Coronary artery (tissue), 2 donors: ENCODE measurements at regions not wholly inside any gene's neighbourhood (a gene's known extent, or its start where the extent isn't known, plus 50 kb on each side); places are given as distances from the start of the nearest gene placed in this dataset.
"Not testable (repeated sequence)": the region's sequence is repeated elsewhere in the genome, so short reads cannot be mapped to it uniquely, and the experiment has no call there.

Experiments
- DNase-seq: peaks from one replicate; pipeline ENCODE4 v3.0.0-alpha.2; 2017; ENCODE audit warnings: low spot score
- H3K27ac ChIP-seq, 2 donors: fragments of 200-600 bp; sonication (generic); one replicate each; pipeline ENCODE4 v1.5.1; 2016 to 2019
- H3K4me3 ChIP-seq: fragments of 200-600 bp; sonication (generic); 2 replicates; pipeline ENCODE4 v1.5.1; 2016; ENCODE audit warnings: mild to moderate bottlenecking, moderate library complexity
- CTCF ChIP-seq: fragments of 200-600 bp; sonication (generic); IDR thresholded peaks from one replicate; pipeline ENCODE4 v1.5.1; 2019; ENCODE audit warnings: antibody characterized with exemption

- Histone ChIP-seq H3K27ac (no peak overlapping the region), H3K4me3 (no peak overlapping the region)
- no peak for DNase-seq
- no peak for TF ChIP-seq CTCF
Observed at GRCh38 chr3:51588724-51589123, 50.2 kb downstream of the RAD54L2 start.

- no peak for DNase-seq
- no peak for TF ChIP-seq CTCF
- Histone ChIP-seq H3K27ac (no peak overlapping the region), H3K4me3 (no peak overlapping the region)
Observed at GRCh38 chr3:51591231-51591630, 52.7 kb downstream of the RAD54L2 start.

GRCh38 chr3:51593697-51594096 is 55.2 kb downstream of the RAD54L2 start:
- H3K4me3 ChIP-seq, result no peak overlapping the region
- no peak for DNase-seq
- no peak overlapping the region for H3K27ac ChIP-seq
- TF ChIP-seq CTCF, result no peak

GRCh38 chr3:51599638-51600037 is 61.1 kb downstream of the RAD54L2 start:
- not testable (repeated sequence) for H3K4me3 ChIP-seq, DNase-seq, H3K27ac ChIP-seq

GRCh38 chr3:51604212-51604611 is 65.7 kb downstream of the RAD54L2 start:
- TF ChIP-seq CTCF, result no peak
- no peak for DNase-seq
- Histone ChIP-seq H3K27ac (no peak overlapping the region), H3K4me3 (no peak overlapping the region)

- Histone ChIP-seq H3K27ac (no peak overlapping the region), H3K4me3 (no peak overlapping the region)
- no peak for DNase-seq
- no peak for TF ChIP-seq CTCF
Observed at GRCh38 chr3:51605938-51606337, 65.1 kb upstream of the TEX264 start.

GRCh38 chr3:51606871-51607270 is 64.2 kb upstream of the TEX264 start:
- not testable (repeated sequence) for H3K4me3 ChIP-seq, DNase-seq, H3K27ac ChIP-seq

- not testable (repeated sequence) for H3K4me3 ChIP-seq, H3K27ac ChIP-seq, DNase-seq
Observed at GRCh38 chr3:51607591-51608325, 63.3 kb upstream of the TEX264 start.

- no peak for TF ChIP-seq CTCF
- no peak overlapping the region for H3K27ac ChIP-seq
Observed at GRCh38 chr3:51610708-51611107, 60.3 kb upstream of the TEX264 start.

More at GRCh38 chr3:51610708-51611107, 60.3 kb upstream of the TEX264 start:
- H3K4me3 ChIP-seq, result no peak overlapping the region
- DNase-seq, result no peak
